ENCODE measurements at regions not wholly inside any gene's neighbourhood (a gene's known extent, or its start where the extent isn't known, plus 50 kb on each side); places are given as distances from the start of the nearest gene placed in this dataset.

- intact Hi-C loops (cut with DNase I) = no loop called here
- TF ChIP-seq CTCF (IDR thresholded peaks at IDR 0.05) = no peak
- no peak for TF ChIP-seq POLR2AphosphoS5 (IDR thresholded peaks at IDR 0.05; ENCODE audit: insufficient read depth in 1 of 2, low read depth in 1 of 2)
- TF ChIP-seq POLR2A (IDR thresholded peaks at IDR 0.05) = no peak
- H3K36me3 ChIP-seq = no peaks in the 10 kb centered on the region
- no peaks in the 10 kb centered on the region for H3K27me3 ChIP-seq
- DNase-seq (ENCODE audit: extremely low spot score in 2 of 2) = no peak
- H3K27ac ChIP-seq = no peak overlapping the region
- no peak overlapping the region for H3K4me3 ChIP-seq
- H3K9me3 ChIP-seq = no peaks in the 10 kb centered on the region
- H3K4me1 ChIP-seq = no peaks in the 10 kb centered on the region
These were observed 366.8 kb downstream of the DLEU7 start for GRCh38 chr13:50476577-50477285.

- Histone ChIP-seq H3K27ac (no peak overlapping the region), H3K36me3 (no peaks in the 10 kb centered on the region), H3K27me3 (no peaks in the 10 kb centered on the region), H3K4me1 (no peaks in the 10 kb centered on the region), H3K4me3 (no peak overlapping the region), H3K9me3 (no peaks in the 10 kb centered on the region)
- no peak for TF ChIP-seq POLR2A (IDR thresholded peaks at IDR 0.05)
- TF ChIP-seq POLR2AphosphoS5 (IDR thresholded peaks at IDR 0.05; ENCODE audit: insufficient read depth in 1 of 2, low read depth in 1 of 2) = no peak
- TF ChIP-seq CTCF (IDR thresholded peaks at IDR 0.05) = no peak
- intact Hi-C loops (cut with DNase I) = no loop called here
- DNase-seq (ENCODE audit: extremely low spot score in 2 of 2) = no peak
These were observed 361.6 kb downstream of the DLEU7 start for GRCh38 chr13:50481936-50482335.

GRCh38 chr13:50483416-50483815 lies 360.1 kb downstream of the DLEU7 start:
- H3K27me3 ChIP-seq = no peaks in the 10 kb centered on the region
- intact Hi-C loops (cut with DNase I) = no loop called here
- H3K4me1 ChIP-seq = no peaks in the 10 kb centered on the region
- H3K4me3 ChIP-seq = no peak overlapping the region
- H3K36me3 ChIP-seq = no peaks in the 10 kb centered on the region
- H3K27ac ChIP-seq = no peak overlapping the region
- no peaks in the 10 kb centered on the region for H3K9me3 ChIP-seq
- no peak for DNase-seq (ENCODE audit: extremely low spot score in 2 of 2)
- TF ChIP-seq CTCF (IDR thresholded peaks at IDR 0.05) (no peak), POLR2A (IDR thresholded peaks at IDR 0.05) (no peak)

GRCh38 chr13:50484472-50485113 lies 358.9 kb downstream of the DLEU7 start:
- H3K36me3 ChIP-seq = no peaks in the 10 kb centered on the region
- no peak overlapping the region for H3K4me3 ChIP-seq
- no peaks in the 10 kb centered on the region for H3K9me3 ChIP-seq
- no peak for TF ChIP-seq CTCF (IDR thresholded peaks at IDR 0.05)
- TF ChIP-seq POLR2AphosphoS5 (IDR thresholded peaks at IDR 0.05; ENCODE audit: insufficient read depth in 1 of 2, low read depth in 1 of 2) = no peak
- TF ChIP-seq POLR2A (IDR thresholded peaks at IDR 0.05) = no peak
- H3K27ac ChIP-seq = no peak overlapping the region
- no peaks in the 10 kb centered on the region for H3K4me1 ChIP-seq
- intact Hi-C loops (cut with DNase I) = no loop called here
- no peaks in the 10 kb centered on the region for H3K27me3 ChIP-seq
- DNase-seq (ENCODE audit: extremely low spot score in 2 of 2) = no peak

Data from vagina (tissue), 2 donors.